SK-N-SH (cell line): ENCODE measurements at regions not wholly inside any gene's neighbourhood (a gene's known extent, or its start where the extent isn't known, plus 50 kb on each side); places are given as distances from the start of the nearest gene placed in this dataset.

ENCODE experiments used
- CTCF ChIA-PET: fragments of 300-600, 350-600 bp; formaldehyde crosslinking; extraction: SDS; loops from one replicate; lab custom pipeline; 2021; lab: Yijun Ruan, JAX
- POLR2A ChIA-PET: fragments of 350-600 bp; sonication (Branson Sonifier 250); formaldehyde crosslinking; extraction: SDS; loops from one replicate; lab custom pipeline; 2020; ENCODE audit warnings: antibody characterized with exemption, inconsistent platforms; lab: Yijun Ruan, JAX
- DNase-seq: peaks from one replicate; pipeline ENCODE4 v3.0.0; 2012
- H2AFZ ChIP-seq: fragments of 200-600 bp; sonication (generic); 2 replicates; pipeline ENCODE4 v1.8.1; 2016; ENCODE audit warnings: antibody characterized with exemption, mild to moderate bottlenecking, low read depth
- H3F3A ChIP-seq: fragments of 200-600 bp; sonication (generic); replicated peaks from 2 replicates; pipeline ENCODE3; 2016; ENCODE audit warnings: antibody characterized with exemption, mild to moderate bottlenecking; ENCODE audit not compliant: insufficient read depth
- H3K27ac ChIP-seq, 2 experiments: fragments of 200-500 bp in 1 of 2; fragments of 200-600 bp in 1 of 2; sonication (Bioruptor generic) in 1 of 2; sonication (generic), shearing (Covaris generic) in 1 of 2; 2 replicates each; pipeline versions ENCODE4 v1.5.1 to v1.6.1; 2014 to 2016; ENCODE audit warnings: low read depth in 2 of 2, inconsistent platforms in 1 of 2, low read length in 1 of 2, mild to moderate bottlenecking in 1 of 2, mixed read lengths in 1 of 2
- H3K27me3 ChIP-seq: fragments of 200-600 bp; sonication (generic), shearing (Covaris generic); 2 replicates; pipeline ENCODE4 v1.6.1; 2016; ENCODE audit warnings: mixed run types; ENCODE audit not compliant: insufficient read depth
- H3K36me3 ChIP-seq, 2 experiments: fragments of 200-500 bp in 1 of 2; fragments of 200-600 bp in 1 of 2; sonication (Bioruptor generic) in 1 of 2; sonication (generic) in 1 of 2; replicated peaks in 1 of 2; 2 replicates each; pipeline versions ENCODE3 to v1.5.1; 2014 to 2016; ENCODE audit warnings: low read length in 1 of 2, mild to moderate bottlenecking in 1 of 2; ENCODE audit not compliant: insufficient read depth in 2 of 2, control insufficient read depth in 1 of 2
- H3K4me1 ChIP-seq, 2 experiments: fragments of 200-500 bp in 1 of 2; fragments of 200-600 bp in 1 of 2; sonication (Bioruptor generic) in 1 of 2; sonication (generic), shearing (Covaris generic) in 1 of 2; 2 replicates each; pipeline versions ENCODE4 v1.5.1 to v1.6.1; 2014 to 2016; ENCODE audit warnings: low read depth in 1 of 2, low read length in 1 of 2, mixed run types in 1 of 2; ENCODE audit not compliant: insufficient read depth in 2 of 2, control insufficient read depth in 1 of 2
- H3K4me2 ChIP-seq: fragments of 200-600 bp; sonication (generic), shearing (Covaris generic); 2 replicates; pipeline ENCODE4 v1.6.1; 2017; ENCODE audit warnings: mixed run types
- H3K4me3 ChIP-seq, 2 experiments: fragments of 200-500 bp in 1 of 2; fragments of 200-600 bp in 1 of 2; sonication (Bioruptor generic) in 1 of 2; sonication (generic), shearing (Covaris generic) in 1 of 2; 2 replicates each; pipeline versions ENCODE4 v1.5.1 to v1.8.1; 2014 to 2016; ENCODE audit warnings: low read depth in 2 of 2, inconsistent platforms in 1 of 2, low read length in 1 of 2, mild to moderate bottlenecking in 1 of 2, mixed read lengths in 1 of 2, moderate library complexity in 1 of 2
- H3K79me2 ChIP-seq: fragments of 200-600 bp; sonication (generic); 2 replicates; pipeline ENCODE4 v1.8.1; 2017; ENCODE audit warnings: mild to moderate bottlenecking; ENCODE audit not compliant: insufficient read depth
- H3K9ac ChIP-seq: fragments of 200-600 bp; sonication (generic); 2 replicates; pipeline ENCODE4 v1.6.1; 2017; ENCODE audit warnings: mixed run types
- H3K9me2 ChIP-seq: fragments of 200-600 bp; sonication (generic); 2 replicates; pipeline ENCODE4 v1.6.1; 2017; ENCODE audit warnings: mixed run types
- H3K9me3 ChIP-seq: fragments of 200-600 bp; sonication (generic); 2 replicates; pipeline ENCODE4 v1.6.1; 2017; ENCODE audit warnings: mixed run types, mild to moderate bottlenecking, moderate library complexity
- H4K20me1 ChIP-seq: fragments of 200-600 bp; sonication (generic); 2 replicates; pipeline ENCODE4 v1.6.1; 2017; ENCODE audit warnings: mild to moderate bottlenecking, mixed run types; ENCODE audit not compliant: insufficient read depth
- CHD2 ChIP-seq: fragments of 150-350 bp; IDR thresholded peaks from 2 replicates; pipeline ENCODE4 v1.6.1; 2018; ENCODE audit warnings: low read length; ENCODE audit not compliant: partially characterized antibody
- ELF1 ChIP-seq: IDR thresholded peaks from 2 replicates; pipeline ENCODE4 v1.4.0; 2012
- FOSL2 ChIP-seq: IDR thresholded peaks from 2 replicates; pipeline ENCODE4 v1.4.0; 2012; ENCODE audit warnings: low read depth, mild to moderate bottlenecking, moderate library complexity, borderline replicate concordance
- FOXJ3 ChIP-seq: sonication (generic); formaldehyde crosslinking; IDR thresholded peaks from 2 replicates; pipeline ENCODE4 v1.5.1; 2020; ENCODE audit warnings: mild to moderate bottlenecking, missing genetic modification reagents
- FOXM1 ChIP-seq: IDR thresholded peaks from 2 replicates; pipeline ENCODE4 v1.4.0; 2012; ENCODE audit warnings: low read depth, mild to moderate bottlenecking
- IRF3 ChIP-seq: fragments of 150-350 bp; IDR thresholded peaks from 2 replicates; pipeline ENCODE4 v1.6.1; 2016; ENCODE audit warnings: mild to moderate bottlenecking, low read depth, low read length
- JUND ChIP-seq: IDR thresholded peaks from 2 replicates; pipeline ENCODE4 v1.4.0; 2012
- MEF2A ChIP-seq: IDR thresholded peaks from 2 replicates; pipeline ENCODE4 v1.4.0; 2012; ENCODE audit warnings: low read depth, borderline replicate concordance
- NFIC ChIP-seq: IDR thresholded peaks from 2 replicates; pipeline ENCODE4 v1.4.0; 2012; ENCODE audit warnings: borderline replicate concordance
- NRF1 ChIP-seq: IDR thresholded peaks from 2 replicates; pipeline ENCODE4 v1.6.1; 2012; ENCODE audit warnings: low read depth, mild to moderate bottlenecking, low read length
- PBX3 ChIP-seq: IDR thresholded peaks from 2 replicates; pipeline ENCODE4; 2012
- RXRA ChIP-seq: IDR thresholded peaks from 2 replicates; pipeline ENCODE4 v1.4.0; 2012; ENCODE audit warnings: low read depth, mild to moderate bottlenecking, borderline replicate concordance
- SIN3A ChIP-seq: IDR thresholded peaks from 2 replicates; pipeline ENCODE4 v1.6.1; 2012; ENCODE audit warnings: low read depth, mild to moderate bottlenecking, low read length, moderate library complexity, borderline replicate concordance
- SMC3 ChIP-seq: IDR thresholded peaks from 2 replicates; pipeline ENCODE4 v1.6.1; 2012; ENCODE audit warnings: low read depth, low read length, improper control_type of control experiment
- TAF1 ChIP-seq: IDR thresholded peaks from 2 replicates; pipeline ENCODE4 v1.6.1; 2012; ENCODE audit warnings: low read depth, mild to moderate bottlenecking, low read length, moderate library complexity, borderline replicate concordance
- TCF12 ChIP-seq: IDR thresholded peaks from 2 replicates; pipeline ENCODE4 v1.4.0; 2012
- ZBTB33 ChIP-seq: IDR thresholded peaks from 2 replicates; pipeline ENCODE4 v1.4.0; 2012; ENCODE audit warnings: low read depth, borderline replicate concordance
- WGBS: methylation state at CpG from one replicate; pipeline ENCODE4 v1.1.6; 2017; ENCODE audit warnings: low lambda C conversion rate; 5-methylcytosine and 5-hydroxymethylcytosine counted together
- TF ChIP-seq, protein P1 (sequence below): fragments of 150-350 bp; IDR thresholded peaks from 2 replicates; pipeline ENCODE4 v1.6.1; 2017; ENCODE audit warnings: antibody characterized with exemption, low read length, low read depth, borderline replicate concordance
- TF ChIP-seq, protein P2 (sequence below): fragments of 200-600 bp; sonication (generic); IDR thresholded peaks from 2 replicates; pipeline ENCODE4 v1.6.1; 2017; ENCODE audit warnings: antibody characterized with exemption, mild to moderate bottlenecking, moderate library complexity

DNA sequence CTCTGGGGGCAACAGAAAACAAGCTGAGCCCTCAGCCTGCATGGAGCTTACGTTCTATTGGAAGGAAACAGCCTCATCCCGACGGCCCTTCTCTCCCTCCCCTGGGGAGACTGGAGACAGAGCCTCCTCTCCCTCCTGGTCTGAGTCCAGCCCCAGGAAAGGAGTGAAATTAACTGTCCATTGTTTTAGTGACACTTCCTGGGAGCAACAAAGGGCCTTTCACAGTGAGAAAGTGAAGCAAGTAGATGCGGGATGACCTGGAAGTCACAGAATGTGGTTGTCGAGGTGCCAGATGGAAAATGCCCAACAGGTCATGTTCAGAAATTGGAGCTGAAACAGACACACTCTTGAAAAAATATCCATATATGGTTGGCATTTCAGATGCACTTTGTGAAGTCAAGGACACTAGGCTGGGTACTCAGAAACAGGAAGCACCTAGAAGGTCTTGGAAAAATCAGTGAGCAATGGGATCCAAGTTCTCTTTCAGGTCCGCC lies 77.8 kb downstream of the TFAP2C start:
- no peak overlapping the region for H2AFZ ChIP-seq
- TF ChIP-seq PBX3 (no peak), FOSL2 (no peak), CHD2 (no peak), ZBTB33 (no peak), NFIC (no peak), JUND (no peak), RXRA (no peak), SMC3 (no peak), SIN3A (no peak), MEF2A (no peak), ELF1 (no peak), FOXM1 (no peak), TCF12 (no peak), FOXJ3 (CRISPR knock-in tag) (no peak), NRF1 (no peak), IRF3 (no peak), TAF1 (no peak)
- TF ChIP-seq, protein P1, sequence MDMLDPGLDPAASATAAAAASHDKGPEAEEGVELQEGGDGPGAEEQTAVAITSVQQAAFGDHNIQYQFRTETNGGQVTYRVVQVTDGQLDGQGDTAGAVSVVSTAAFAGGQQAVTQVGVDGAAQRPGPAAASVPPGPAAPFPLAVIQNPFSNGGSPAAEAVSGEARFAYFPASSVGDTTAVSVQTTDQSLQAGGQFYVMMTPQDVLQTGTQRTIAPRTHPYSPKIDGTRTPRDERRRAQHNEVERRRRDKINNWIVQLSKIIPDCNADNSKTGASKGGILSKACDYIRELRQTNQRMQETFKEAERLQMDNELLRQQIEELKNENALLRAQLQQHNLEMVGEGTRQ = no peak
- TF ChIP-seq, protein P2, sequence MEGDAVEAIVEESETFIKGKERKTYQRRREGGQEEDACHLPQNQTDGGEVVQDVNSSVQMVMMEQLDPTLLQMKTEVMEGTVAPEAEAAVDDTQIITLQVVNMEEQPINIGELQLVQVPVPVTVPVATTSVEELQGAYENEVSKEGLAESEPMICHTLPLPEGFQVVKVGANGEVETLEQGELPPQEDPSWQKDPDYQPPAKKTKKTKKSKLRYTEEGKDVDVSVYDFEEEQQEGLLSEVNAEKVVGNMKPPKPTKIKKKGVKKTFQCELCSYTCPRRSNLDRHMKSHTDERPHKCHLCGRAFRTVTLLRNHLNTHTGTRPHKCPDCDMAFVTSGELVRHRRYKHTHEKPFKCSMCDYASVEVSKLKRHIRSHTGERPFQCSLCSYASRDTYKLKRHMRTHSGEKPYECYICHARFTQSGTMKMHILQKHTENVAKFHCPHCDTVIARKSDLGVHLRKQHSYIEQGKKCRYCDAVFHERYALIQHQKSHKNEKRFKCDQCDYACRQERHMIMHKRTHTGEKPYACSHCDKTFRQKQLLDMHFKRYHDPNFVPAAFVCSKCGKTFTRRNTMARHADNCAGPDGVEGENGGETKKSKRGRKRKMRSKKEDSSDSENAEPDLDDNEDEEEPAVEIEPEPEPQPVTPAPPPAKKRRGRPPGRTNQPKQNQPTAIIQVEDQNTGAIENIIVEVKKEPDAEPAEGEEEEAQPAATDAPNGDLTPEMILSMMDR = no peak
- TF ChIP-seq, all 33 proteins: peak for 0
- Histone ChIP-seq H3K27ac (no peak overlapping the region), H3K36me3 (no peaks in the 10 kb centered on the region), H3K9me2 (no peaks in the 10 kb centered on the region), H3K9me3 (no peaks in the 10 kb centered on the region), H3K79me2 (no peaks in the 10 kb centered on the region), H3K4me1 (no peaks in the 10 kb centered on the region), H3K4me3 (no peak overlapping the region), H3K4me2 (no peak overlapping the region), H3K27me3 (peaks cover 40% of the 10 kb centered on the region), H4K20me1 (no peaks in the 10 kb centered on the region), H3F3A (no peaks in the 10 kb centered on the region), H3K9ac (no peak overlapping the region)
- POLR2A ChIA-PET = no interaction called here
- CTCF ChIA-PET = no interaction called here
- WGBS = 15% methylated on average over 5 of the region's 6 CpGs
- no peak for DNase-seq
